Loucy (cell line): ENCODE measurements at regions not wholly inside any gene's neighbourhood (a gene's known extent, or its start where the extent isn't known, plus 50 kb on each side); places are given as distances from the start of the nearest gene placed in this dataset.

ENCODE experiments used
- H2AFZ ChIP-seq: fragments of 200-600 bp; sonication (generic); 2 replicates; pipeline ENCODE4 v1.6.0; 2016; ENCODE audit warnings: antibody characterized with exemption, mild to moderate bottlenecking, low read length, moderate library complexity
- H3F3A ChIP-seq: fragments of 200-600 bp; 2 replicates; pipeline ENCODE4 v1.6.0; 2016; ENCODE audit warnings: antibody characterized with exemption, low read depth, mild to moderate bottlenecking
- H3K27me3 ChIP-seq: fragments of 200-600 bp; sonication (generic); 2 replicates; pipeline ENCODE4 v1.6.1; 2014; ENCODE audit warnings: low read length, mild to moderate bottlenecking; ENCODE audit not compliant: insufficient read depth, poor library complexity, severe bottlenecking
- H3K36me3 ChIP-seq: fragments of 200-600 bp; sonication (generic); 2 replicates; pipeline ENCODE4 v1.6.1; 2016; ENCODE audit warnings: low read length; ENCODE audit not compliant: insufficient read depth
- H3K4me1 ChIP-seq: fragments of 200-600 bp; sonication (generic); 2 replicates; pipeline ENCODE4 v1.5.1; 2014; ENCODE audit warnings: low read length, mild to moderate bottlenecking; ENCODE audit not compliant: insufficient read depth, poor library complexity, severe bottlenecking
- H3K4me2 ChIP-seq: fragments of 200-600 bp; sonication (generic); 2 replicates; pipeline ENCODE4 v1.6.0; 2014; ENCODE audit warnings: antibody characterized with exemption, low read length, low read depth, mild to moderate bottlenecking; ENCODE audit not compliant: poor library complexity, severe bottlenecking
- H3K4me3 ChIP-seq: fragments of 200-600 bp; sonication (generic); 2 replicates; pipeline ENCODE4 v1.5.1; 2014; ENCODE audit warnings: low read length, mild to moderate bottlenecking, mixed read lengths; ENCODE audit not compliant: poor library complexity, severe bottlenecking
- H3K79me2 ChIP-seq: fragments of 200-600 bp; sonication (generic); 2 replicates; pipeline ENCODE4 v1.6.1; 2014; ENCODE audit warnings: low read length; ENCODE audit not compliant: insufficient read depth
- H3K9ac ChIP-seq: fragments of 200-600 bp; sonication (generic); 2 replicates; pipeline ENCODE4 v1.6.0; 2014; ENCODE audit warnings: mild to moderate bottlenecking, low read depth, low read length, moderate library complexity; ENCODE audit not compliant: poor library complexity, severe bottlenecking
- H3K9me2 ChIP-seq: fragments of 200-600 bp; sonication (generic); replicated peaks from 2 replicates; pipeline ENCODE4 v1.6.1; 2016; ENCODE audit warnings: low read depth, low read length, mixed read lengths
- H3K9me3 ChIP-seq: fragments of 200-600 bp; sonication (generic); 2 replicates; pipeline ENCODE4 v1.6.1; 2014; ENCODE audit warnings: mild to moderate bottlenecking, antibody characterized with exemption, low read length, low read depth; ENCODE audit not compliant: insufficient read depth
- H4K20me1 ChIP-seq: fragments of 200-600 bp; sonication (generic); 2 replicates; pipeline ENCODE4 v1.6.0; 2014; ENCODE audit warnings: antibody characterized with exemption, low read length, mild to moderate bottlenecking; ENCODE audit not compliant: insufficient read depth, poor library complexity, severe bottlenecking
- EZH2phosphoT487 ChIP-seq: fragments of 200-600 bp; IDR thresholded peaks from 2 replicates; pipeline ENCODE4 v1.6.1; 2018; ENCODE audit warnings: antibody characterized with exemption, mild to moderate bottlenecking, moderate library complexity, borderline replicate concordance
- TF ChIP-seq, protein P1 (sequence below): fragments of 200-600 bp; sonication (generic); conservative IDR thresholded peaks from 2 replicates; pipeline ENCODE4 v1.5.1; 2014; ENCODE audit warnings: mild to moderate bottlenecking, antibody characterized with exemption, low read length

DNA sequence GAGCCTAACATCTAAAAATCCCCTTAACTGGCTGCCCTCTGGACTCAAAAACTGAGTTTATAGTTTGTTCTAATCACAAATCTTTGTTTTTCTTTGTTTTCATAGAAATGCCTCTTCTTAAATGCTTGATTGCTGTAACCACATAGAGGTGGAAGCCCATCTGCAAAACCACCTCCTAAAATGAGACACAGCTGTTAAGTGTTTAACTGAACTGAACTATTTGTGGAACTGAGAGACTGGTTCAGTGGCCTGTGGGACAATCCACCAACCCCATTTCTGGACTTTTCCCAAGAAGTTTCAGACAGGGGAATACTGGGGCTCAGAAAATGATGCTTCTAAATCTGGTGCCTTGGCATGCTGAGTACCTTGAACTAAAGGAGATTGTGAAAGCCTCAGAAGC is 50.9 kb upstream of the TM9SF2 start:
- no peaks in the 10 kb centered on the region for H3K9me2 ChIP-seq
- no peaks in the 10 kb centered on the region for H3K27me3 ChIP-seq
- H3K4me3 ChIP-seq, result no peak overlapping the region
- no peaks in the 10 kb centered on the region for H3K4me1 ChIP-seq
- H3K79me2 ChIP-seq, result no peaks in the 10 kb centered on the region
- no peaks in the 10 kb centered on the region for H3K36me3 ChIP-seq
- no peaks in the 10 kb centered on the region for H4K20me1 ChIP-seq
- no peaks in the 10 kb centered on the region for H3K9me3 ChIP-seq
- TF ChIP-seq, protein P1, sequence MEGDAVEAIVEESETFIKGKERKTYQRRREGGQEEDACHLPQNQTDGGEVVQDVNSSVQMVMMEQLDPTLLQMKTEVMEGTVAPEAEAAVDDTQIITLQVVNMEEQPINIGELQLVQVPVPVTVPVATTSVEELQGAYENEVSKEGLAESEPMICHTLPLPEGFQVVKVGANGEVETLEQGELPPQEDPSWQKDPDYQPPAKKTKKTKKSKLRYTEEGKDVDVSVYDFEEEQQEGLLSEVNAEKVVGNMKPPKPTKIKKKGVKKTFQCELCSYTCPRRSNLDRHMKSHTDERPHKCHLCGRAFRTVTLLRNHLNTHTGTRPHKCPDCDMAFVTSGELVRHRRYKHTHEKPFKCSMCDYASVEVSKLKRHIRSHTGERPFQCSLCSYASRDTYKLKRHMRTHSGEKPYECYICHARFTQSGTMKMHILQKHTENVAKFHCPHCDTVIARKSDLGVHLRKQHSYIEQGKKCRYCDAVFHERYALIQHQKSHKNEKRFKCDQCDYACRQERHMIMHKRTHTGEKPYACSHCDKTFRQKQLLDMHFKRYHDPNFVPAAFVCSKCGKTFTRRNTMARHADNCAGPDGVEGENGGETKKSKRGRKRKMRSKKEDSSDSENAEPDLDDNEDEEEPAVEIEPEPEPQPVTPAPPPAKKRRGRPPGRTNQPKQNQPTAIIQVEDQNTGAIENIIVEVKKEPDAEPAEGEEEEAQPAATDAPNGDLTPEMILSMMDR, result no peak
- no peak for TF ChIP-seq EZH2phosphoT487
- no peaks in the 10 kb centered on the region for H3F3A ChIP-seq
- H2AFZ ChIP-seq, result no peak overlapping the region
- no peak overlapping the region for H3K9ac ChIP-seq
- H3K4me2 ChIP-seq, result no peak overlapping the region
